Cardiac muscle cell (in vitro differentiated cells and primary cell): ENCODE measurements at regions not wholly inside any gene's neighbourhood (a gene's known extent, or its start where the extent isn't known, plus 50 kb on each side); places are given as distances from the start of the nearest gene placed in this dataset.
"Not testable (repeated sequence)": the region's sequence is repeated elsewhere in the genome, so short reads cannot be mapped to it uniquely, and the experiment has no call there.

Source experiments
- DNase-seq, 2 donors: peaks; one replicate each; pipeline versions ENCODE4 v3.0.0 to v3.0.0-alpha.2; 2010 to 2017; ENCODE audit warnings: low read depth in 1 of 2, low spot score in 1 of 2
- H3K27ac ChIP-seq: fragments of 200-600 bp; sonication (generic); 2 replicates; pipeline ENCODE4 v1.5.1; 2016
- H3K27me3 ChIP-seq: fragments of 200-600 bp; sonication (generic); 2 replicates; pipeline ENCODE4 v1.6.0; 2016; ENCODE audit warnings: control low read depth
- H3K36me3 ChIP-seq: fragments of 200-600 bp; sonication (generic); 2 replicates; pipeline ENCODE4 v1.5.1; 2016; ENCODE audit warnings: control low read depth
- H3K4me1 ChIP-seq: fragments of 200-600 bp; sonication (generic); 2 replicates; pipeline ENCODE4 v1.8.1; 2017; ENCODE audit warnings: low read depth, mild to moderate bottlenecking, mixed run types
- H3K4me3 ChIP-seq: fragments of 200-600 bp; sonication (generic); 2 replicates; pipeline ENCODE4 v1.5.1; 2016; ENCODE audit warnings: mild to moderate bottlenecking
- H3K9me3 ChIP-seq: fragments of 200-600 bp; sonication (generic); 2 replicates; pipeline ENCODE4 v1.5.1; 2017; ENCODE audit warnings: low read depth, mild to moderate bottlenecking, control low read depth
- CTCF ChIP-seq: IDR thresholded peaks from 2 replicates; pipeline ENCODE4 v1.5.1; 2012; ENCODE audit warnings: low read depth, mild to moderate bottlenecking, low read length

GRCh38 chr4:81335122-81335912 lies 120.3 kb upstream of the PRKG2 start:
- H3K4me3 ChIP-seq, result no peak overlapping the region
- H3K9me3 ChIP-seq, result no peaks in the 10 kb centered on the region
- H3K27ac ChIP-seq, result no peak overlapping the region
- no peaks in the 10 kb centered on the region for H3K4me1 ChIP-seq
- H3K36me3 ChIP-seq, result no peaks in the 10 kb centered on the region
- no peak for TF ChIP-seq CTCF
- no peaks in the 10 kb centered on the region for H3K27me3 ChIP-seq
- DNase-seq, result no peak

- H3K9me3 ChIP-seq, result no peaks in the 10 kb centered on the region
- H3K27ac ChIP-seq, result no peak overlapping the region
- no peak for TF ChIP-seq CTCF
- no peaks in the 10 kb centered on the region for H3K4me1 ChIP-seq
- H3K36me3 ChIP-seq, result no peaks in the 10 kb centered on the region
- H3K27me3 ChIP-seq, result no peaks in the 10 kb centered on the region
- no peak for DNase-seq
- no peak overlapping the region for H3K4me3 ChIP-seq
These were observed 115.0 kb upstream of the PRKG2 start for GRCh38 chr4:81330018-81330417.

GRCh38 chr4:81326581-81326980 lies 111.6 kb upstream of the PRKG2 start:
- no peaks in the 10 kb centered on the region for H3K4me1 ChIP-seq
- peak in 1 of 2 donors; percentile 30 for DNase-seq
- no peaks in the 10 kb centered on the region for H3K9me3 ChIP-seq
- H3K36me3 ChIP-seq, result no peaks in the 10 kb centered on the region
- no peak for TF ChIP-seq CTCF
- H3K4me3 ChIP-seq, result no peak overlapping the region
- no peaks in the 10 kb centered on the region for H3K27me3 ChIP-seq
- no peak overlapping the region for H3K27ac ChIP-seq

- not testable (repeated sequence) for H3K4me3 ChIP-seq, H3K27me3 ChIP-seq, H3K36me3 ChIP-seq, H3K9me3 ChIP-seq, H3K4me1 ChIP-seq, DNase-seq, H3K27ac ChIP-seq
These were observed 109.6 kb upstream of the PRKG2 start for GRCh38 chr4:81324594-81324993.

GRCh38 chr4:81319657-81320056 lies 104.6 kb upstream of the PRKG2 start:
- TF ChIP-seq CTCF, result no peak
- no peak for DNase-seq

GRCh38 chr4:81314897-81315470 lies 100.0 kb upstream of the PRKG2 start:
- no peak for TF ChIP-seq CTCF

More at GRCh38 chr4:81319657-81320056, 104.6 kb upstream of the PRKG2 start:
- no peaks in the 10 kb centered on the region for H3K36me3 ChIP-seq
- no peak overlapping the region for H3K4me3 ChIP-seq
- no peak overlapping the region for H3K27ac ChIP-seq
- peaks cover 3% of the 10 kb centered on the region for H3K4me1 ChIP-seq
- H3K27me3 ChIP-seq, result no peaks in the 10 kb centered on the region
- H3K9me3 ChIP-seq, result no peaks in the 10 kb centered on the region

More at GRCh38 chr4:81314897-81315470, 100.0 kb upstream of the PRKG2 start:
- H3K36me3 ChIP-seq, result no peaks in the 10 kb centered on the region
- H3K9me3 ChIP-seq, result no peaks in the 10 kb centered on the region
- H3K4me1 ChIP-seq, result peaks cover 8% of the 10 kb centered on the region
- no peak overlapping the region for H3K4me3 ChIP-seq
- no peaks in the 10 kb centered on the region for H3K27me3 ChIP-seq
- peak overlapping the region; percentile 37 for H3K27ac ChIP-seq
- DNase-seq, result peak in 1 of 2 donors; percentile 60
